Activated B cell treated with CpG ODN at 0.5 μM for 24 hours (primary cell): ENCODE measurements at regions not wholly inside any gene's neighbourhood (a gene's known extent, or its start where the extent isn't known, plus 50 kb on each side); places are given as distances from the start of the nearest gene placed in this dataset.

Experiments used
- ATAC-seq: fragments of 200-7000 bp; cut with Tn5 transposase; one replicate; pipeline ENCODE4 v1.10.0; 2021; ENCODE audit warnings: low read depth, mild to moderate bottlenecking, moderate library complexity
- CTCF ChIA-PET: fragments of 350-600 bp; sonication (Branson Sonifier 250); formaldehyde crosslinking; loops from one replicate; lab custom pipeline; 2021; ENCODE audit warnings: antibody characterized with exemption; lab: Charles Lee
- POLR2A ChIA-PET: fragments of 350-600 bp; sonication (Branson Sonifier 250); formaldehyde crosslinking; loops from one replicate; lab custom pipeline; 2021; ENCODE audit warnings: antibody characterized with exemption; lab: Charles Lee
- DNase-seq: peaks from one replicate; pipeline ENCODE4 v3.0.0; 2022
- H3K27ac Mint-ChIP-seq: one replicate; pipeline ENCODE4 v1.8.0; 2020; ENCODE audit warnings: mixed read lengths
- H3K27me3 Mint-ChIP-seq: one replicate; pipeline ENCODE4 v1.8.0; 2021; ENCODE audit warnings: mixed read lengths
- H3K36me3 Mint-ChIP-seq: one replicate; pipeline ENCODE4 v1.8.0; 2021; ENCODE audit warnings: low read depth, mixed read lengths
- H3K4me1 Mint-ChIP-seq: one replicate; pipeline ENCODE4 v1.8.0; 2021; ENCODE audit warnings: mixed read lengths
- H3K4me3 Mint-ChIP-seq: one replicate; pipeline ENCODE4 v1.8.0; 2020; ENCODE audit warnings: mild to moderate bottlenecking, mixed read lengths
- H3K9me3 Mint-ChIP-seq: one replicate; pipeline ENCODE4 v1.8.0; 2020; ENCODE audit warnings: mixed read lengths
- intact Hi-C: fragments of 100-400 bp; cut with micrococcal nuclease; formaldehyde crosslinking; loops from one replicate; pipeline ENCODE4 v1.15.1; 2024
- TF ChIP-seq, protein P1 (sequence below): fragments of 200-600 bp; IDR thresholded peaks from one replicate; pipeline ENCODE4 v1.8.0; 2022; ENCODE audit warnings: antibody characterized with exemption, mild to moderate bottlenecking

DNA sequence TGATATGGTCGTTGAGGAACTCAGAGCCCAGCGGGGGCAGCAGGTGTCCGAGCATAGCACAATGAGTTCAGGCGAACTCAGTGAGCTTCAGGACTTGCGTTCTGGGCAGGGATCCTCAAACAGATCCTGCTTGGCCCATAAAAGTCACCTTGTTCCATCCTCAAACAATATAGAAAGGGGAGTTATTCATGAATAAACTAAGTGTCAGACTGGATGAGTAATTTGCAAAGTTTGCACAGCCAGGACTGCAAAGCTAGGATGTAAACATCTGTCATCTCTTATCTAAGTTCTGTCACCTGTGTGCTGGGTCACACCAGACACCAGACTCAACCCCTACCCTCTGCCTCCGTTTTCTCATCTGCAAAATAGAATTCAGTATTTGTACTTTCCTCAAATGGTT lies 58.0 kb upstream of the PFKP start:
- H3K27ac Mint-ChIP-seq, result no peak overlapping the region
- peaks cover 20% of the 10 kb centered on the region for H3K27me3 Mint-ChIP-seq
- TF ChIP-seq, protein P1, sequence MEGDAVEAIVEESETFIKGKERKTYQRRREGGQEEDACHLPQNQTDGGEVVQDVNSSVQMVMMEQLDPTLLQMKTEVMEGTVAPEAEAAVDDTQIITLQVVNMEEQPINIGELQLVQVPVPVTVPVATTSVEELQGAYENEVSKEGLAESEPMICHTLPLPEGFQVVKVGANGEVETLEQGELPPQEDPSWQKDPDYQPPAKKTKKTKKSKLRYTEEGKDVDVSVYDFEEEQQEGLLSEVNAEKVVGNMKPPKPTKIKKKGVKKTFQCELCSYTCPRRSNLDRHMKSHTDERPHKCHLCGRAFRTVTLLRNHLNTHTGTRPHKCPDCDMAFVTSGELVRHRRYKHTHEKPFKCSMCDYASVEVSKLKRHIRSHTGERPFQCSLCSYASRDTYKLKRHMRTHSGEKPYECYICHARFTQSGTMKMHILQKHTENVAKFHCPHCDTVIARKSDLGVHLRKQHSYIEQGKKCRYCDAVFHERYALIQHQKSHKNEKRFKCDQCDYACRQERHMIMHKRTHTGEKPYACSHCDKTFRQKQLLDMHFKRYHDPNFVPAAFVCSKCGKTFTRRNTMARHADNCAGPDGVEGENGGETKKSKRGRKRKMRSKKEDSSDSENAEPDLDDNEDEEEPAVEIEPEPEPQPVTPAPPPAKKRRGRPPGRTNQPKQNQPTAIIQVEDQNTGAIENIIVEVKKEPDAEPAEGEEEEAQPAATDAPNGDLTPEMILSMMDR, result no peak
- intact Hi-C loops, result no loop called here
- H3K9me3 Mint-ChIP-seq, result peaks cover 4% of the 10 kb centered on the region
- ATAC-seq (no peak), DNase-seq (no peak)
- H3K4me1 Mint-ChIP-seq, result peaks cover 35% of the 10 kb centered on the region
- H3K36me3 Mint-ChIP-seq, result no peaks in the 10 kb centered on the region
- no peak overlapping the region for H3K4me3 Mint-ChIP-seq
- ChIA-PET CTCF (no interaction called here), POLR2A (interaction anchor here (0.6 kb wide), 1 partner anchor 1073 kb away, joined by 3 read pairs; no protein-coding TSS in a partner anchor)

DNA sequence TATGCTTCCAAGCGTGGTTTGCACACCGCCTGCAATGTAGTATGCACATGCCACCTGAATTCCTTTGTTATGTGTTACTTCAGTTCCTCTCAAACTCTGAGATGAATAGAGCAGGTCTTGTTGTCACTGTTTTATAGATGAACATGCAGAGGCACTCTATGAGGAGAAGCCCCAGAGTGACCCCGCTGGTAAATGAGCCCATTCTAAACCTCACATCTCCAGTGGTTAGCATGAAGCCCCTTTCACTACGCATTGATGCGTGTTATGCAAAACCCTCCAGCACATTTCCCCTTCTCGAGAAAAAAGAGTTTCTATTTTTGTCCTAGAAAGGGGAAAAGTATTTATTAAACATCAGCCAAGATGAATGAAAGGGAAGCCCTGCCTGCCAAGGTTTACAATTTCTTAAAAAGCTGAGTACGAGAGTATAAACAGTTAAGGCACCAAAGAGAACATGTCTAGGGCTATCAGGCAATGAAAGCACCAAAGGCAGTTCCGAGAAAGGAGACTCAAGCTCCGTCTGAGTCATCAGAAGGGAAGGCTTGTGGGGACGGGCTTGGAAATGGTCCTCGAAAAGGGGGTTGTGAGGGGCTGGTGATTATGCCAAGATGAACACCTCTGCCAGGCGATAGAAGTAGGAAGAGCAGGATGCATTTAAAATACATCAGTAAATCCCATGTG lies 58.7 kb upstream of the PFKP start:
- intact Hi-C loops, result no loop called here
- CTCF ChIA-PET, result no interaction called here
- Mint-ChIP-seq H3K27me3 (peaks cover 18% of the 10 kb centered on the region), H3K4me3 (peak overlapping the region; percentile 28), H3K9me3 (peaks cover 4% of the 10 kb centered on the region), H3K4me1 (peaks cover 35% of the 10 kb centered on the region), H3K36me3 (no peaks in the 10 kb centered on the region), H3K27ac (no peak overlapping the region)
- TF ChIP-seq, protein P1, result no peak
- ATAC-seq (no peak), DNase-seq (no peak)
- POLR2A ChIA-PET, result no interaction called here

DNA sequence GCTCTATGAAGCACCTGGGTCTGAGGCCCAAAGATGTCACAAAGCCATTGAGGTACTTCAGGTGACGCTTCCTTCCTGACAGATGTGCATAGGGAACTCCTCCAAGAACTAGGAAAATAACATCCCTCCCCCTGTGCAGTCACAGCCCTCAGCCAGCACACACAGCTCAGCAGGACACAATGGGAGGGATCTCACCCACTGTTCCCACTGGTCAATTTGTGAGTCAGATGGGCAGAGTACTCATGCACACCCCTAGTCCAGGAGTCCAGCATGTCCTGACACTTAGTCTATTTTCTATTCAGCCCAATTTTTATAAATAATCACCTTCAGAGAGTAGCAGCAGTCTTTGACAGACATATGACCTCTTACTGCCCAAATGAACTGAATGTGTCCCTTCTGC lies 60.7 kb upstream of the PFKP start:
- Mint-ChIP-seq H3K4me1 (peaks cover 35% of the 10 kb centered on the region), H3K4me3 (no peak overlapping the region), H3K36me3 (no peaks in the 10 kb centered on the region), H3K27ac (no peak overlapping the region), H3K9me3 (no peaks in the 10 kb centered on the region), H3K27me3 (peaks cover 9% of the 10 kb centered on the region)
- TF ChIP-seq, protein P1, result no peak
- POLR2A ChIA-PET, result no interaction called here
- ATAC-seq, result no peak
- intact Hi-C loops, result no loop called here
- no peak for DNase-seq
- CTCF ChIA-PET, result no interaction called here

DNA sequence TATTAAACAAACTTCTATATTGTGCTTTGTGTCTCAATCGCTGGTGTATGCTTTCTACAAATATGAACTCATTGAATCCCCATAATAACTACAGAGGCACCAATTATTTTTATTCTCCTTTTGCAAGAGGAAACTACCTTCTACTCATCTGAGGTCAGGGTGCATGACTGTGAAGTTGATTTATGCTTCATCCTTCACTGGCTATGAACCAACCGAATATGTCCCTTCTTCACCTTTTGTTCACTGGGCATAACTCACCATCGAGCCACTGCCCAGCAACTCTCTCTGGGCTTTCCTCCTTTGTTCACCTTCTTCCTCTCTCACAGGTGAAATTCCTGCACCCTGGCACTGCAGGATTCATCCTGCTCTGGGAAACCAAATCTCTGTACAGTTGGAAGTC lies 61.3 kb upstream of the PFKP start:
- H3K9me3 Mint-ChIP-seq, result no peaks in the 10 kb centered on the region
- peaks cover 6% of the 10 kb centered on the region for H3K27me3 Mint-ChIP-seq
- TF ChIP-seq, protein P1, result no peak
- no peak overlapping the region for H3K27ac Mint-ChIP-seq
- DNase-seq (no peak), ATAC-seq (no peak)
- peaks cover 35% of the 10 kb centered on the region for H3K4me1 Mint-ChIP-seq
- CTCF ChIA-PET, result no interaction called here
- no peaks in the 10 kb centered on the region for H3K36me3 Mint-ChIP-seq
- POLR2A ChIA-PET, result no interaction called here
- H3K4me3 Mint-ChIP-seq, result no peak overlapping the region
- intact Hi-C loops, result no loop called here

DNA sequence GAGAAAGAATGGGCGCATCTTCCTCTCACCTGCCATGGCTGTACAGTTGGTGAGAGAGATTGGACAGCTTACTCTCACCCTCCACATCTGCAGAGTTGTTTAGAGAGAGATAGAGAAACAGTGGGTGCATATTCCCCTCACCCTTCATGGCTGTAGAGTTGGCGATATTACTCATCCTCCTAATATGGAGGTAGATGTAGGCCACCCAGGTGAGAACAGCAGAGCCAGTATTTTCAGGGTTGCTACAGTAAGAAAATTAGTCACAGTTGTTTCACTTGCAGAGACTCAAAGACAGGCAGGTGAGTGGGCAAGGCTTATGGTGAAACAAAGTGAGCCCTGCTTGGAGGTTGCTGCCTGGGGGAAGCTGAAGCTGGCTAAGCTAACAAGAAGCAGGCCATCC lies 65.0 kb upstream of the PFKP start:
- ChIA-PET CTCF (no interaction called here), POLR2A (no interaction called here)
- Mint-ChIP-seq H3K27me3 (peaks cover 6% of the 10 kb centered on the region), H3K9me3 (no peaks in the 10 kb centered on the region), H3K4me1 (peaks cover 9% of the 10 kb centered on the region), H3K27ac (no peak overlapping the region), H3K36me3 (no peaks in the 10 kb centered on the region), H3K4me3 (no peak overlapping the region)
- intact Hi-C loops, result no loop called here
- DNase-seq (no peak), ATAC-seq (no peak)
- TF ChIP-seq, protein P1, result no peak
